ENCODE measurements at regions not wholly inside any gene's neighbourhood (a gene's known extent, or its start where the extent isn't known, plus 50 kb on each side); places are given as distances from the start of the nearest gene placed in this dataset.

DNA sequence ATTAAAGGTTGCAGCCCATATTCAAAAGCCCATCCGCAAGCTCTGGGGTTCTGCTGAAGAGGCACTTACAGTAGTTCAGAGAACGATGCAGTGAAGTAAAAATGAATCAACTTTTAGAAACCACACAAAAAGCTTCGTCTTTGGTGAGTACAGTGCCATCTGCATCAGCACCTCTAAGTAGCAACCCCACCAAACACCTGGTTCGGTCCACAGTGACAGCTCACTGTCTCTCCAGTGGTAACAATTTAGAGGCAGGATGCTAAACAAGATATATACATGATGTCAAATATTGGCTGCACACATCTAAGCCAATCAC lies 275.4 kb upstream of the TCF4 start:
- no peak overlapping the region for H3K4me3 ChIP-seq (ENCODE audit: low read depth, low read length)

DNA sequence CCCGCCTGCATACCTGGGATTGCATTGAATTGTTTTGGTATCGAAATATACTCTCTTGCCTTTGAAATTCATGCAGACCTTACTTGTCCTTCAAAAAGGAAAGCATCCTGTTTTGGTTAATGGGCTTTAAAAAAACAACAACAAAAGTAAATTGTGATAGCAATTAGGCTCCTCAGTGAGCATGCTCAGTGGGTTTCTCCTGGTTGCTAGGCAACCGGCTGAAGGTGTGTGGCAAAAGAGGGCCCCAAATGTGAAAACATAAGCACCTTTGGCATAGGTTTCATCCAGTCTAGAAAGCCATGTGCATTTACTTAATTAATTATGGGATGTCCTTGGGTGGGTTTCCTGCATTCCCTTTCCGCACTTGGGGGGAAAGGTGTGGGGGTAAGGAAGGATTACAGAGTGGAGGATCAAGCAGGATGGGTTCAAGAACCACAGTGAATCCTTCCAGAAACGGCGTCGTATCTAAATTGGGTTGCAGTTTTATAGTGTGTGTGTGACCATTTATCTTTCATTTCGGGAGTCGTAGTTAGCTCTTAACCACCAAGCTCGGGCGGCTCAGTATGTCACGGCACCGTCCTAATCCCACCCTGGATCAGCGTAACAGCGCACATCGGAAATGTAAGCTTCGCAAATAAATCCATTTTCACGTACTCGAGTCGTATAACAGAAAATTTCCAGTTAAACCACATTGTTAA lies 274.9 kb upstream of the TCF4 start:
- no peak overlapping the region for H3K4me3 ChIP-seq (ENCODE audit: low read depth, low read length)

GRCh38 chr18:55861266-55861665 lies 273.3 kb upstream of the TCF4 start:
- H3K4me3 ChIP-seq (ENCODE audit: low read depth, low read length): no peak overlapping the region

DNA sequence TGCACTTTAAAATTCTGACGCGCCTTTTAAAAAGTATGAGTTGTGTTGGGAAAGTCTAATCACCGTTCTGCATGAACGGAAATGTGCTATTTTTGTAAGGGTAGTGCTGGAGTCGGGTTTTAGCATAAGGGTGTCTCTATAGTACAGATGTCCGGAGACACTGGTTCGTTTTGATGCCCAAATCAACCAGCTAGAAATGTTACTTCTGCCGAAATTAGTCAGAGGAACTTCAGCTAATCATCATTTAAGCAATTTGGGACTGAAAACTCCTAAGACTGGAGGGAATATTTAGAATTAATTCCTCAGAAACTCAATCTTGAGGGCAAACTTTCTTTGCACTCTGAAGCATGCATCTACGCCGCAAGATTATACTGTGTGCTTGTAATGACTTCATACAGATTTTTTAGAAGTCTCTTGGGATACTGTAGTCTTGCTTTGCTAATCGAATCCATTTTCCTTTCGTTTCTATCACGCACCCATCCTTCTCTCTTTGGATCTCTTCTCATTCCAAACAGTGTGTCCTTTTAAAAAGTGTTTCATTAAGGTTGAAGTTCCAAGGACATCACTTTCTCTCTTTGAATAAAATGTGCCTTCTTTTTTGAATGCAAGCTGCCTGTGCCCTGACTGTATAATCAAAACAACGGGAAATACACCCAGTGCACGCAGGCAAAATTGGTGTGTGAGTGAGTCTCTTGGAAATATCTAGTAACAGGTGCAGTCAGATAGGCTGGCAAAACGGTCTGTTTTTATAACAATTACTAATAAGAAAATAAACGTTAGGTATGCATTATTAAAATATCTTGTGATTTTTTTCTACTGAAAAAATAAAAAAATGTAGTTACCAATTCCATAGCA lies 270.9 kb upstream of the TCF4 start:
- no peak overlapping the region for H3K4me3 ChIP-seq (ENCODE audit: low read depth, low read length)

- H3K4me3 ChIP-seq (ENCODE audit: low read depth, low read length): no peak overlapping the region
Observed at GRCh38 chr18:55857956-55858355, 270.0 kb upstream of the TCF4 start.

GRCh38 chr18:55857409-55857808 lies 269.4 kb upstream of the TCF4 start:
- no peak overlapping the region for H3K4me3 ChIP-seq (ENCODE audit: low read depth, low read length)

DNA sequence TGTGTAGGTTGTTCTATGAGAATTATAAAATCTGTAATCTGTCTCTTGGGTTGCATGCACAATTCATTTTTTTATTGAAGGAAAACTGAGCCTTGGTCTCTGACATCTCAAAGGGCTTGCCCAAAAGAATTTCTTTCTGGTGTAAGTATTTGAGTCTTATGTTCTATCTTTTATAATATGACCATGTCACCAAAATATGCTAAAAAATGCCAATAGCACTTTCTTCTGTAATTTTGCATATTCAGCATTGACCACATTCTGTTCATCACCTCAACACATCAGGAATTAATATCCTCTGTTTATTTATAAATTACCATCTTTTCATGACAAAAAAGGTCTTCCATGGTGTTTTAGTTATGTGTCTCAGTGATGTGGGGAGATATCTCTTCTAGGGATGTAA lies 268.7 kb upstream of the TCF4 start:
- H3K4me3 ChIP-seq (ENCODE audit: low read depth, low read length): no peak overlapping the region

DNA sequence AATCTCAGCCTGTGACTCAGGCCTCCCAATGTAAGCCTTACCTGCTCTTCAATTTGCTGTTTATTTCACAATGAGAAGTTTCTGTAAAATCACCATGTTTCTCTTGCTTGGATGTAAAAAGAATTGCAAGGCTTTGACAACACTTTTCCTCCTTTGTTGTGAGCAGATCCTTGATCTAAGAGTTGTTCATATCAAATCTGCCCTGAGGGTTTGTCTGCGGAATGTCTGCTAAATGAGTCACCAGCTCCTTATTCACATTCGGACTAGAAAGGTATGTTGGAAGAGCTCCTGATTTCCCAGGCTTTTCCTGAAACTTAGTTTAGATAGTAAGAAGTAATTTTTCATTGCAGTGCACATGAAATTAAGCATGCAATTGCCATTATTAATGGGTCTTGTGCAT lies 268.2 kb upstream of the TCF4 start:
- no peak overlapping the region for H3K4me3 ChIP-seq (ENCODE audit: low read depth, low read length)

- no peak overlapping the region for H3K4me3 ChIP-seq (ENCODE audit: low read depth, low read length)
Observed at GRCh38 chr18:55853268-55853667, 265.3 kb upstream of the TCF4 start.

DNA sequence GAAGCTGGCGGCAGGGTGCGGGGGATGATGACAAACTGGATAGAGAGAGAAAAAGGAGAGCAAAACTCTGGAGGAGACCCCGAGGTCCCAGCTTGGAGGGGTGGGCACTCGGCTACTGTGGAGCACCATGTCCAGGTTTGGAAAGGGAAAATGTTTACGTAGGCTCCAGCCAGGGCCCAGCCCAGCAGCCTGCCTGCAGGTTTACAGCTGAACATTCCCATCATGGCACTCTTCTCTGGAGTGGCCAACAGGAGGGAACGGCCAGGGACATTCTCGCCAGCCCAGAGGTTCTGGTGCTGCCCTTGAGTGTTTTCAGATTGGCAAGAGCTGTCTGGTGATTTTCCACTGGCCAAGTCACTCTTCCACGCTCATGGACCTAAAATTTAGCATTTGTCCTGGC lies 262.9 kb upstream of the TCF4 start:
- H3K4me3 ChIP-seq (ENCODE audit: low read depth, low read length): no peak overlapping the region

- no peak overlapping the region for H3K4me3 ChIP-seq (ENCODE audit: low read depth, low read length)
Observed at GRCh38 chr18:55849391-55849790, 261.4 kb upstream of the TCF4 start.

- H3K4me3 ChIP-seq (ENCODE audit: low read depth, low read length): no peak overlapping the region
Observed at GRCh38 chr18:55847960-55848359, 260.0 kb upstream of the TCF4 start.

- no peak overlapping the region for H3K4me3 ChIP-seq (ENCODE audit: low read depth, low read length)
Observed at GRCh38 chr18:55845221-55845620, 257.2 kb upstream of the TCF4 start.

DNA sequence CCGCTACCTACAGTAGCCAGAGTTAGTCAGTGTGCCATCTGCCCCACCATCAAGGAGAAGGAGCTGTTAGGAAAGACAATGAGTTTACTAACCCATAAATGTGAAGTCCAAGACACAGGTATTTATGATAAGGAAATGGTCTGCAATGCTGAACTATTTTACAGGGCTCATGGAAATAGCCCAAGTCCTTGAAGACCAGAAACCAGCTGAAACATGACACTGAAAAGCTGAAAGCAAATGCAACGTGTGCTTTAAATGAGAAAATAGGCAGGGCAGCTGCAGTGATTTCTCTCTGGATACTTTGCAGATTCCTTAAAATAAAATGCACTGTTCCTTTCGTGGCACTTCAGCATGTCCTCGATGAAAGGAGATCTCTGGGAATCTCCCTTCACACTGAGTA lies 256.4 kb upstream of the TCF4 start:
- H3K4me3 ChIP-seq (ENCODE audit: low read depth, low read length): no peak overlapping the region

DNA sequence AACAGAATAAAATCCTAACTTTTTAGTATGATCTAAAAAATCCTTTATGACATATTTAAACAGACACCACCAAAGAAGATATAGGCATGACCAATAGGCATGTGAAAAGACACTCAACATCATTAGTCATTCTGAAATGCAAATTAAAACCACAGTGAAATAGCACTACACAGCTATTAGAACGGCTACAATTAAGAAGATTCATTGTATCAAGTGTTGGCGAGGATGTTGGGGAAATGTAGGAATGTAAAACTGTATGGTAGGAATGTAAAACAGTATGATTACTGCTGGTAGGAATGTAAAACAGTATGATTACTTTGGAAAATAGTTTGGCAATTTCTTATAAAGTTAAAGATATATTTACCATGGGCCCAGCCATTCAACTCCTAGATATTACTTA lies 253.3 kb upstream of the TCF4 start:
- no peak overlapping the region for H3K4me3 ChIP-seq (ENCODE audit: low read depth, low read length)

GRCh38 chr18:55840601-55841170 lies 252.7 kb upstream of the TCF4 start:
- H3K4me3 ChIP-seq (ENCODE audit: low read depth, low read length): no peak overlapping the region

DNA sequence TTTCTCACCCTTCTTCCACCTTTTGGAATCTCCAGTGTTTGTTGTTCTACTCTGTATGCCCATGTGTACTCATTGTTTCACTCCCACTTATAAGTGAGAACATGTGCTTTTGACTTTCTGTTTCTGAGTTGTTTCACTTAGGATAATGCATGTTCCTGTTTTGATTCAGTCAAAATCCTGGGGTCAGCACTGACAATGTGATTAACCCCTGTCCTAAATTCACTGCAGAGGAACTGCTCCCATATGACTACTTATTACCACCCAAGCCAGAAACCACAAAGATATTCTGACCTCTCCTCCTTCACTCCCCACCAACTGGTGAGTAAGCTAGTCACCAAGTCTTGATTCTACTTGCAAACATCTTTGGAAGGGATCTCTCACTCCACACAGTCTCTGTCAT lies 251.4 kb upstream of the TCF4 start:
- H3K4me3 ChIP-seq (ENCODE audit: low read depth, low read length): no peak overlapping the region

DNA sequence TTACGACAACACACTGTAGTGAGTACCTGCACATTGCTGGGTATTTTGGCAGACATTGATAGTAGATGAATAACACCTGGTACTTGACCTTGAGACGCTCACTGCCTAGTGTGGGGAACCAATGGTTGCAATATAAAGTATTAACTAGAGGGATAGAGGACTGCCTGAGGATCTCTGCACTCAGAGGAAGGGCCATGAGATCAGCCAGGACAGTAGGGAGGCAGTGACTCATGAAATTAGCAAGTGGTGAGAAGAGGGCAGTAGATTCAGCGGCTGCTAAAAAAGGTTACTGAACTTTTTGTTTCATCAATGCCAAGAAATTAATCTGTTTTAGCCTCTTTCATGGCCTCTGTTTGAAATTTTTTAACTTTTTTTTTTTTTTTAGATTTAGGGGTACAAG lies 250.8 kb upstream of the TCF4 start:
- H3K4me3 ChIP-seq (ENCODE audit: low read depth, low read length): no peak overlapping the region

DNA sequence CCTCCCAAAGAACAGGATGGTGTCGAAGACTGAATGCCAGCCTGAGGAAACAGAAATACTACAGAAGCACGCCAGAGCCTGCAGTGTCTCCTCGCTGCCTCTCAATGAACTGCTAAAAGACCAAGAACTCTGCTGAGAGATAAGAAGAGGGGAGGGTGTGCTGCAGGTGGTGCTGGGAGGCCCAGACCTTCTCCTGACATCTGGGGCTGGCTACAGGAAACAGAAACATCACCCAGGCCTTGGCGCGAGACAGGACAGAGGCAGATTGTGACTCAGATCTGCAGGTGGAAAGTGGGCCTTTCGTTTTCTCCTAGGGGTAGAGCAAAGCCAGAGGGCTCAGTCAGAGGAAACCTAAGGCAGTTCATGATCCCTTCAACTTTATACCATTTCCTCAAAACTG lies 250.3 kb upstream of the TCF4 start:
- H3K4me3 ChIP-seq (ENCODE audit: low read depth, low read length): no peak overlapping the region

GRCh38 chr18:55833543-55833942 lies 245.6 kb upstream of the TCF4 start:
- no peak overlapping the region for H3K4me3 ChIP-seq (ENCODE audit: low read depth, low read length)

DNA sequence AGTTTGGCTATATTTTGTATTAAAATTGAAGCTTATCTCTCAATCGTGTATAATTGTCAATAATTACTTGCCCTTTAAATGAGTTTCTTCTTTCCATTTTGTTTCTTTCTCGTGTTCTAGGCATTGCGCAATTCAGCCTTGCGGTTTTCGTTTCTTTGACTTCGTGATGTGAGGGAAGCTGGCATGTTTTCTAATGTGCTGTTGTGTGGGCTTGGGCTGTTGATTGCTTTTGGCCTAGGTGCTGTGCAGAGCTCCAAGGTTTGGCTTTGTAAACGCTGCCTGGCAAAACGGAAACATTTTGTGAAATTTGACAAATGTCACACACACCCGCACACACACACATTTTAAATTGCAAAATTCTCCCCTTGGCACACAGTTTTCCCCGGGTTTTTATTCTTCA lies 242.6 kb upstream of the TCF4 start:
- no peak overlapping the region for H3K4me3 ChIP-seq (ENCODE audit: low read depth, low read length)

DNA sequence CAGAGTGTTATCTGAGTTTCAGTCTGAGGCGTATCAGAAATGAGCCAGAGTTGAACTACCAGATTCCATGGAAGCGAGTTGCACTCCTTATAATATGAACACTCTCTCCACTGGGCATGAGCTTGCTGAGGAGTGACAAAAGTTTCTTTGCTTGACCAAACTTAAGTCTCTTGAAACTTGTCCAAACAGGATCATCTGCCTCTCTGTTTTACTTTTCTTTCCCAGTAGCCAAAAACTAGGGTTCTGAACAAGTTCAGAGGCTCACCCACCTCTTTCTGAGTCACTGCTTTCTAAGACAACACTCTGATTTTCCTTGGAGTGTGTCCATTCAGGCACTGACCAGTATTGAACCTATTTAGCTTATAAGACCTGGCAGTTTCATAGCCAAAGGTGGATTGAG lies 233.2 kb upstream of the TCF4 start:
- no peak overlapping the region for H3K4me3 ChIP-seq (ENCODE audit: low read depth, low read length)
